HG03060 (cell line): ENCODE measurements at regions not wholly inside any gene's neighbourhood (a gene's known extent, or its start where the extent isn't known, plus 50 kb on each side); places are given as distances from the start of the nearest gene placed in this dataset.
"Not testable (repeated sequence)": the region's sequence is repeated elsewhere in the genome, so short reads cannot be mapped to it uniquely, and the experiment has no call there.

Experiments used
- ATAC-seq: cut with Tn5 transposase; IDR thresholded peaks from one replicate; pipeline ENCODE4 v1.9.1; 2021; ENCODE audit warnings: low read depth, moderate number of reproducible peaks; ENCODE audit not compliant: unreplicated experiment

GRCh38 chr7:149637911-149638565 is 135.3 kb downstream of the ZNF467 start:
- no peak for ATAC-seq

GRCh38 chr7:149635561-149636329 is 137.6 kb downstream of the ZNF467 start:
- ATAC-seq: no peak

- ATAC-seq: no peak
Observed at GRCh38 chr7:149633976-149634945, 136.7 kb upstream of the ZNF746 start.

- ATAC-seq: not testable (repeated sequence)
Observed at GRCh38 chr7:149628361-149629149, 130.9 kb upstream of the ZNF746 start.

- ATAC-seq: no peak
Observed at GRCh38 chr7:149627911-149628310, 130.3 kb upstream of the ZNF746 start.

GRCh38 chr7:149626972-149627371 is 129.4 kb upstream of the ZNF746 start:
- no peak for ATAC-seq

GRCh38 chr7:149625947-149626392 is 128.4 kb upstream of the ZNF746 start:
- ATAC-seq: no peak

- no peak for ATAC-seq
Observed at GRCh38 chr7:149625340-149625946, 127.8 kb upstream of the ZNF746 start.

- ATAC-seq: peak; percentile 83
Observed at GRCh38 chr7:149624419-149625339, 127.1 kb upstream of the ZNF746 start.

- ATAC-seq: no peak
Observed at GRCh38 chr7:149624006-149624405, 126.4 kb upstream of the ZNF746 start.

- ATAC-seq: not testable (repeated sequence)
Observed at GRCh38 chr7:149623262-149623997, 125.8 kb upstream of the ZNF746 start.

- no peak for ATAC-seq
Observed at GRCh38 chr7:149622444-149623210, 125.0 kb upstream of the ZNF746 start.

- ATAC-seq: no peak
Observed at GRCh38 chr7:149621776-149622175, 124.2 kb upstream of the ZNF746 start.

GRCh38 chr7:149620961-149621360 is 123.4 kb upstream of the ZNF746 start:
- ATAC-seq: peak; percentile 27

GRCh38 chr7:149616898-149617297 is 119.3 kb upstream of the ZNF746 start:
- no peak for ATAC-seq

GRCh38 chr7:149615690-149616270 is 118.2 kb upstream of the ZNF746 start:
- no peak for ATAC-seq
